RWPE2 (cell line): ENCODE measurements at regions not wholly inside any gene's neighbourhood (a gene's known extent, or its start where the extent isn't known, plus 50 kb on each side); places are given as distances from the start of the nearest gene placed in this dataset.

ENCODE experiments used
- ATAC-seq: fragments of 200-7000 bp; cut with Tn5 transposase; 3 replicates; pipeline ENCODE4 v1.9.1; 2021; ENCODE audit warnings: low read depth
- DNase-seq: peaks from one replicate; pipeline ENCODE4 v3.0.0-alpha.2; 2020; ENCODE audit warnings: low spot score
- H3K27ac ChIP-seq: fragments of 450-650 bp; 2 replicates; pipeline ENCODE4 v1.5.1; 2017; ENCODE audit warnings: mild to moderate bottlenecking; ENCODE audit not compliant: poor library complexity, severe bottlenecking
- H3K27me3 ChIP-seq: fragments of 250-450 bp; sonication (Bioruptor Pico); 2 replicates; pipeline ENCODE4 v1.5.1; 2021; ENCODE audit warnings: mild to moderate bottlenecking, moderate library complexity; ENCODE audit not compliant: insufficient read depth, poor library complexity, severe bottlenecking
- H3K36me3 ChIP-seq: fragments of 250-450 bp; sonication (Bioruptor Pico); 2 replicates; pipeline ENCODE4 v1.5.1; 2020; ENCODE audit warnings: low read depth, mild to moderate bottlenecking, moderate library complexity
- H3K4me1 ChIP-seq: fragments of 250-450 bp; sonication (Bioruptor Pico); 2 replicates; pipeline ENCODE4 v1.5.1; 2021; ENCODE audit warnings: mild to moderate bottlenecking, moderate library complexity; ENCODE audit not compliant: insufficient read depth, poor library complexity, severe bottlenecking
- H3K4me3 ChIP-seq: fragments of 250-450 bp; sonication (Bioruptor Pico); 2 replicates; pipeline ENCODE4 v1.5.1; 2021; ENCODE audit warnings: mild to moderate bottlenecking, moderate library complexity; ENCODE audit not compliant: severe bottlenecking
- H3K9me3 ChIP-seq: fragments of 250-450 bp; sonication (Bioruptor Pico); 2 replicates; pipeline ENCODE4 v1.5.1; 2021; ENCODE audit warnings: mild to moderate bottlenecking, moderate library complexity; ENCODE audit not compliant: severe bottlenecking
- TF ChIP-seq, protein P1 (sequence below): fragments of 450-650 bp; IDR thresholded peaks from one replicate; pipeline ENCODE4 v1.5.1; 2017; ENCODE audit warnings: mild to moderate bottlenecking, moderate library complexity; ENCODE audit not compliant: poor library complexity, severe bottlenecking

DNA sequence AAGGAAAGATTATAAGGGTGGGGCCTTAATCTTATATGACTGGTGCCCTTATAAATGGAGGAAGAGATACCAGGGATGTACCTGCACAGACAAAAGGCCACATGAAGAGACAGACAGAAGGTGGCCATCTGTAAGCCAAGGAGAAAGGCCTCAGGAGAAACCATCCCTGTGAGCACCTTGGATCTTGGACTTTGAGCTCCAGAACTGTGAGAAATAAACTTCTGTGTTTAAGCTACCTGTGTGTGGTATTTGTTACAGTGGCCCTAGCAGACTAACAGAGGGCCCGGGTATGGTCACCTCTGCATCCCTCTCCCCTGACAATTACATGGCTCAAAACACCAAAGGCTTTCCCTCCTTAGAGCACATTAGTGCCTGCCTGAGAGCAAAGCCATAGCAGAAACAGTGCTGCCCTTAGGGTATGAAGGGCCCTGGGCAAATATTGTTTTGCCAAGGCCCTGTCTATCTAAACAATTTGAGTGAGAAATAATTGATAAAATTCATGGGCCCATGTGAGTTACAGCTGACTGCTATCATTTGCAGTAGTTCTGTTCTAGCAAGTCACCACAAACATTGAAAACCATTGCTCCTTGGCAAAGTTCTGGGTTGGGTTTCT is 109.3 kb upstream of the MYCN start:
- no peaks in the 10 kb centered on the region for H3K9me3 ChIP-seq
- ATAC-seq = no peak
- TF ChIP-seq, protein P1, sequence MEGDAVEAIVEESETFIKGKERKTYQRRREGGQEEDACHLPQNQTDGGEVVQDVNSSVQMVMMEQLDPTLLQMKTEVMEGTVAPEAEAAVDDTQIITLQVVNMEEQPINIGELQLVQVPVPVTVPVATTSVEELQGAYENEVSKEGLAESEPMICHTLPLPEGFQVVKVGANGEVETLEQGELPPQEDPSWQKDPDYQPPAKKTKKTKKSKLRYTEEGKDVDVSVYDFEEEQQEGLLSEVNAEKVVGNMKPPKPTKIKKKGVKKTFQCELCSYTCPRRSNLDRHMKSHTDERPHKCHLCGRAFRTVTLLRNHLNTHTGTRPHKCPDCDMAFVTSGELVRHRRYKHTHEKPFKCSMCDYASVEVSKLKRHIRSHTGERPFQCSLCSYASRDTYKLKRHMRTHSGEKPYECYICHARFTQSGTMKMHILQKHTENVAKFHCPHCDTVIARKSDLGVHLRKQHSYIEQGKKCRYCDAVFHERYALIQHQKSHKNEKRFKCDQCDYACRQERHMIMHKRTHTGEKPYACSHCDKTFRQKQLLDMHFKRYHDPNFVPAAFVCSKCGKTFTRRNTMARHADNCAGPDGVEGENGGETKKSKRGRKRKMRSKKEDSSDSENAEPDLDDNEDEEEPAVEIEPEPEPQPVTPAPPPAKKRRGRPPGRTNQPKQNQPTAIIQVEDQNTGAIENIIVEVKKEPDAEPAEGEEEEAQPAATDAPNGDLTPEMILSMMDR = no peak
- DNase-seq = no peak
- H3K4me3 ChIP-seq = no peak overlapping the region
- H3K27ac ChIP-seq = no peak overlapping the region
- no peaks in the 10 kb centered on the region for H3K27me3 ChIP-seq
- H3K36me3 ChIP-seq = no peaks in the 10 kb centered on the region
- no peaks in the 10 kb centered on the region for H3K4me1 ChIP-seq

DNA sequence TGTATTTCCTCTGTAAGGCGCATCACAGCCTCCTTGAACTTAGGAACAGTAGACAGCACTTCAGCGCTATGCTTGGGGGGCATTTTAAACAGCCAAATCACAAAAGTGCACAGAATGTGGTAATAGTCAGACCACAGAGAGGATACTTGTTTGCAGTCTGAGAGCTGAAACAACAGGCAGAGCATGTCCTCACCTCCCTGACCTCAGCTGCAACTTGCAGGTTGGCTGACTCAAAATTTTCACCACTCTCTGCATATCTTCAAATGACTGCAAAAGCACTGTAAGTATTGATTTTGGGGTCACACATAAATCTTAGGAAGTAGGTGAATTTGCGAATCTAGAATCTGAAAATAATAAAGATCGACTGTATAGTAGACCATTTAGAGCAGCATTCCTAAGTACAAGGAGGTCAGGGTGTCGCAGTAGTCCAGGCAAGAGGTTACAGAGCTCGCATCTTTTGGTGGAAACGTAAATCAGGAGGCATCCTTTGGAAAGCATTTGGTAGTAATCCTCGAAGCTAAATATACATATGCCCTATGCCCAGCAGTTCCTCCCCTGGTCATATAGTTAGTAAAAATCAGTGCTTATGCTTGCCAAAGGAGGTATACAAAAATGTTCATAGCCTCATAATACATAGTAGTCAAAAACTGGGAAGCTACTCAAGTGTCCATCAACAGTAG is 108.2 kb upstream of the MYCN start:
- ATAC-seq = no peak
- TF ChIP-seq, protein P1 = no peak

DNA sequence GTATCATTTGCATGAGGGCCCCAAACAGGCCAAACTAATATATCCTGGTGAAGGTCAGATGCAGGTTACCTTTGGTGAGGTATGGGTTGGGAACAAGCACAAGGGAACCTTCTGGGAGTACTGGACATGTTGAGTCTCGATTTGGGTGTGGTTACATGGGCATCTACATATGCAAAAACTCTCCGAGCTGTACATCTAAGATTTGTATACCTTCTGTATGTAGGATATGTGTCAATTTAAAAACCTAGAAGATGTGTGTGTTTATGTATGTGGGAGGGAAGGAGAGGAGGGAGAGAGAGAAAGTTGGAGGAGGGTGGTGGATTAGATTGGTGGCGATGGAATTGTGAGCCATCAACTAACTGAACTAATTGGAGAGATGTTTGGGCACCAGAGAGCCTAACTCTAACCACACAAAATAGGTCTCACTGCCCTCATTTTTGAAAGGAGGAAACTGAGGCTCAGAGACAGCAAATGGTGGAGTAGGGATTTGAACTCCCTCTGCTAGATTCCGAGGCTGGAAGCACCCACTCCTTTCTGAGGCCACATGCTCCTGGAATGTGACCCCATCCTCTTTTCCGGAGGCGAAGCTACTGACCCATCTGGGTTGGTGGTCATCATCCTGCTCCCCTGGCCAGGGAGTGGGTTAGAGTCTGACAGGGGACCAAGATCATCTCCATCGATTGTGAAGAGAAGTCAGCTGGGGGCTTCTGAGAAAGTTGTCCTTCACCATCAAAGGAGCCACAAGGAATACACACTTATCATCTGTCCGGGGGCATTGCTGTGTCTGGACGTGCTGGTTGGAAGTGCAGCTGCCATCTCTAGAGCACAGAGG is 107.3 kb upstream of the MYCN start:
- Histone ChIP-seq H3K4me1 (no peaks in the 10 kb centered on the region), H3K9me3 (no peaks in the 10 kb centered on the region), H3K4me3 (no peak overlapping the region), H3K36me3 (no peaks in the 10 kb centered on the region), H3K27ac (no peak overlapping the region), H3K27me3 (no peaks in the 10 kb centered on the region)
- TF ChIP-seq, protein P1 = no peak
- ATAC-seq (no peak), DNase-seq (no peak)

More for the DNA sequence above, 108.2 kb upstream of the MYCN start:
- Histone ChIP-seq H3K27me3 (no peaks in the 10 kb centered on the region), H3K36me3 (no peaks in the 10 kb centered on the region), H3K9me3 (no peaks in the 10 kb centered on the region), H3K4me1 (no peaks in the 10 kb centered on the region), H3K4me3 (no peak overlapping the region), H3K27ac (no peak overlapping the region)
- no peak for DNase-seq

DNA sequence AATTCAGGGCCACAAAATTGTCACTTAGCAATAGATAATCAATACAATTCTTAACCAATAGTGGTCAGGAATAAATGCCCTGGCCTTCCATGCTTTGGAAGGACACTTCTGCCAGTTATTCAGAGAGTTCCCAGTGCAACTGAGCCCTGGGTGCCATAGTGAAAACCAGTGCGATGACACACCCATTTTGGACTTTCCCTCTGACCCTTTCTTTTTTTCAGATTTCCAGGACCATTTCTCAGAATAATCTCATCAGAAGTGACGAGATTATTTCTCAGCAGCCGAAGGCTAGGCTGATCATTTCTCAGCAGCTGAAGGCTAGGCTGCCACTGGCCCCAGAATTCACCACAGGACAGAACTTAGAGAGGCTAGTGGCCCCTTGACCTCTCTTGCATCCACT is 106.6 kb upstream of the MYCN start:
- no peak for ATAC-seq
- H3K27ac ChIP-seq = no peak overlapping the region
- no peak for DNase-seq
- TF ChIP-seq, protein P1 = no peak
- no peaks in the 10 kb centered on the region for H3K36me3 ChIP-seq
- H3K4me1 ChIP-seq = no peaks in the 10 kb centered on the region
- no peaks in the 10 kb centered on the region for H3K27me3 ChIP-seq
- no peak overlapping the region for H3K4me3 ChIP-seq
- no peaks in the 10 kb centered on the region for H3K9me3 ChIP-seq
